ENCODE measurements at regions not wholly inside any gene's neighbourhood (a gene's known extent, or its start where the extent isn't known, plus 50 kb on each side); places are given as distances from the start of the nearest gene placed in this dataset.
A peak's percentile ranks its signal among the peaks of the same experiment; 100 is the strongest.

DNA sequence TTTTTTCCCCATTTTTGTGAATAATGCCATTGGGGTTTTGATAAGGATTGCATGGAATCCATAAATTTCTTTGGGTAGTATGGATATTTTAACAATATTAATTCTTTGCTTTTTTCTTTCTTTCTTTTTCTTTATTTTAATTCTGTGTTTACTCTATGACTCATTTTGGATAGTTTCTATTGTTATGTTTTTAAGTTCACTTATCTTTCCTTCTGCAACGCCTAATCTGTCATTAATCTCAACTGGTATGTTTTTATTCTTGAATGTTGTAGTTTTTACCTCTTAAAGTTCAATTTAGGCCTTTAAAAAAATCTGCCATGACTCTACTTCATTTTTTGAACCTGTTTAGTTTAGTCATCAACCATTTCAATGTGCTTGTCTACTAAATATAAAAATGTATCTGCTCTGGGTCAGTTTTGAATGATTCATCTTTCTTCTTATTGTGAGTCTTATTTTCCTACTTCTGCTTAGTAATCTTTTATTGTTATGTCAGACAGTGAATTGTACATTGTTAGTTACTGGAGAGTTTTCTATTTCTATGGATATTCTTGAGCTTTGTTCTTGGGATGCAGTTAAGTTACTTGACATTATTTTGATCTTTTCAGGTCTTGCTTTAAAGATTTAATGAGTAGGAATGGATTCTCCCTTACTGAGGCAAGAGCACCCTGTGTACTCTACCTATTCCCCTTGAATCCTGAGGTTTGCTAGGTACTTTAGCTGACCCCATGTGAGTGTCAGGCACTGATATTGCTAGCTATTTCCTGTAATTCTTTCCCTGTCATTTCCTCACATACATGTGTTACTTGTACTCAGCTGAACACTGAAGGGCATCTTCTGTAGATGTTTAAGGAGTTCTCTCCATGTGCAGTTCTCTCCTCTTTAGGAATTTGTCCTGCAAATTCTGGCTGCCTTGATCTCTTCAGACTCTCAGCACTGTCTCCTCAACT is 104.2 kb downstream of the TFAP2B start:
- Histone ChIP-seq H3K4me3 (ENCODE audit: low read length) (no peak overlapping the region), H3K4me1 (ENCODE audit: control insufficient read depth in 2 of 2, insufficient read depth in 2 of 2, low read length in 2 of 2) (no peaks in the 10 kb centered on the region), H3K9me3 (ENCODE audit: control insufficient read depth in 2 of 3, low read length in 3 of 3) (no peaks in the 10 kb centered on the region), H3K36me3 (ENCODE audit: control insufficient read depth in 2 of 3, insufficient read depth in 3 of 3, low read length in 3 of 3) (no peaks in the 10 kb centered on the region), H3K27me3 (ENCODE audit: control insufficient read depth in 2 of 2, insufficient read depth in 2 of 2, low read length in 2 of 2) (no peaks in the 10 kb centered on the region), H3K27ac (ENCODE audit: low read depth, low read length) (no peak overlapping the region)
- ChIA-PET POLR2A (no interaction called here), CTCF (no interaction called here)
- Mint-ChIP-seq H3K27ac (no peak overlapping the region), H3K36me3 (peaks cover 0 to 7% (median 0%) of the 10 kb centered on the region in 5 donors), H3K4me1 (no peaks in the 10 kb centered on the region), H3K27me3 (no peaks in the 10 kb centered on the region), H3K9me3 (peaks cover 3 to 23% (median 10%) of the 10 kb centered on the region in 11 donors), H3K4me3 (no peak overlapping the region)
- intact Hi-C loops (cut with micrococcal nuclease) = no loop called here
- ATAC-seq = no peak
- no peak for DNase-seq

DNA sequence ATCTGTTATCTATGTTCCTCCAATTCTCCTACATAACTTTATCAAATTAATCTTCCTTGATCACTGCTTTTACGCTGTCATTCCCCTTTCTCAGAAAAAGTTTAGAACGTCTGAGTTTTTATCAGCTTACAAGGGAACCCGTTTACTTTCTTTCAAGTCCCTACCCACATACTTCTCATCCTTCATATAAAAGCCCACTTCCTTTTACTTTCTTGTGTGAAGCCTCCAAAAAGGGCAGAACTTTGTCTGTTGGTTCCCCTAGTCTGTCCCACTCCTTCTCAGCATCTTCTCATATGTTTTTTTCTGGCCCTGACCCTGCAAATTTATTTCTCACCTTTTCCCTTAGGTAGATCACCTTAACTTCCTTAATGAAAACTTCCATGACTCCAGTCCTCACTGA is 106.1 kb downstream of the TFAP2B start:
- ChIA-PET POLR2A (no interaction called here), CTCF (no interaction called here)
- Mint-ChIP-seq H3K36me3 (peaks cover 0 to 7% (median 0%) of the 10 kb centered on the region in 5 donors), H3K4me1 (no peaks in the 10 kb centered on the region), H3K27ac (no peak overlapping the region), H3K27me3 (no peaks in the 10 kb centered on the region), H3K9me3 (peaks cover 3 to 17% (median 10%) of the 10 kb centered on the region in 11 donors), H3K4me3 (no peak overlapping the region)
- intact Hi-C loops (cut with micrococcal nuclease) = no loop called here
- ATAC-seq (no peak), DNase-seq (no peak)
- Histone ChIP-seq H3K4me1 (ENCODE audit: control insufficient read depth in 2 of 2, insufficient read depth in 2 of 2, low read length in 2 of 2) (no peaks in the 10 kb centered on the region), H3K4me3 (ENCODE audit: low read length) (no peak overlapping the region), H3K9me3 (ENCODE audit: control insufficient read depth in 2 of 3, low read length in 3 of 3) (no peaks in the 10 kb centered on the region), H3K27me3 (ENCODE audit: control insufficient read depth in 2 of 2, insufficient read depth in 2 of 2, low read length in 2 of 2) (no peaks in the 10 kb centered on the region), H3K27ac (ENCODE audit: low read depth, low read length) (no peak overlapping the region), H3K36me3 (ENCODE audit: control insufficient read depth in 2 of 3, insufficient read depth in 3 of 3, low read length in 3 of 3) (no peaks in the 10 kb centered on the region)

DNA sequence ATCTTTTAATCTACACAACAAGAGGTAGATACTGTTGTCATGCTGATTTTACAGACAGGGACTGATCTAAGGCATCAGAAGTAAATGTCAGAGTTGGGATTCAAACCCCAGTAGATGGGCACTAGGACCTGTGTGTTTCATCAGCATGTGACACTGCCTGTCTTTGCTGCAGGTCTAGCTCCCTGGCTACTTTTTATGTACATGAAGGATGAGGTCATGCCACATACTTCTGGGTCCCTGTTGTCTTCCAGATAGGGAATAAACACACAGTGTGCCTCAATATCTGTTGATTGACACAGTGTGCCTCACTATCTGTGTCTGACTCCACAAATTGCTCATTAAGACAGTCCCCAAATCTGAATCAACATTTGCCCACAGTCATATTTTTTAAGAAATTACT is 106.9 kb downstream of the TFAP2B start:
- no peak overlapping the region for H3K4me3 ChIP-seq (ENCODE audit: low read length)
- ATAC-seq (no peak), DNase-seq (no peak)
- H3K27ac ChIP-seq (ENCODE audit: low read depth, low read length) = no peak overlapping the region
- H3K27me3 ChIP-seq (ENCODE audit: control insufficient read depth in 2 of 2, insufficient read depth in 2 of 2, low read length in 2 of 2) = no peaks in the 10 kb centered on the region
- no peaks in the 10 kb centered on the region for H3K9me3 ChIP-seq (ENCODE audit: control insufficient read depth in 2 of 3, low read length in 3 of 3)
- H3K36me3 Mint-ChIP-seq = peaks cover 0 to 7% (median 0%) of the 10 kb centered on the region in 5 donors
- no peaks in the 10 kb centered on the region for H3K36me3 ChIP-seq (ENCODE audit: control insufficient read depth in 2 of 3, insufficient read depth in 3 of 3, low read length in 3 of 3)
- no peaks in the 10 kb centered on the region for H3K4me1 ChIP-seq (ENCODE audit: control insufficient read depth in 2 of 2, insufficient read depth in 2 of 2, low read length in 2 of 2)
- no peaks in the 10 kb centered on the region for H3K4me1 Mint-ChIP-seq
- ChIA-PET POLR2A (no interaction called here), CTCF (no interaction called here)
- H3K4me3 Mint-ChIP-seq = no peak overlapping the region
- H3K27ac Mint-ChIP-seq = no peak overlapping the region
- H3K9me3 Mint-ChIP-seq = peaks cover 3 to 14% (median 10%) of the 10 kb centered on the region in 11 donors
- intact Hi-C loops (cut with micrococcal nuclease) = no loop called here
- no peaks in the 10 kb centered on the region for H3K27me3 Mint-ChIP-seq

DNA sequence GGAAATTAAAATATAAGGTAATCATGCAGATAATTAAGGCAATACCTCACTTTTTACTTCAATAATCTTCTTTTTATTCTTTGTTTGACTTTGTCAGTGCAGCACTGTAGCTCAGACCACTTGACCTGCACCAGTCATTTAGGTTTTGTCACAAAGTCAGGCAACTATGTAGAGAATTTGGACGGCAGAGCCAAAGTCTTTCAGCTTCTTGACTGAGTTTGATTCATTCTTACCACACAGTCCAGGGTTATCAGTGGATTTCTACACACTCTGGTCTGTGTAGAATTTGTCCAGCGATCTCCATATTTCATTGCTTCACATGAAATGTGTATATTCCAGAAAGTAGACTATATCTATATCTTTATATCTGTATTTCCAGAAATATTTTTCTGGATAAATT is 107.3 kb downstream of the TFAP2B start:
- CTCF ChIA-PET = no interaction called here
- Histone ChIP-seq H3K27ac (ENCODE audit: low read depth, low read length) (no peak overlapping the region), H3K9me3 (ENCODE audit: control insufficient read depth in 2 of 3, low read length in 3 of 3) (no peaks in the 10 kb centered on the region), H3K36me3 (ENCODE audit: control insufficient read depth in 2 of 3, insufficient read depth in 3 of 3, low read length in 3 of 3) (no peaks in the 10 kb centered on the region), H3K4me3 (ENCODE audit: low read length) (no peak overlapping the region), H3K4me1 (ENCODE audit: control insufficient read depth in 2 of 2, insufficient read depth in 2 of 2, low read length in 2 of 2) (no peaks in the 10 kb centered on the region), H3K27me3 (ENCODE audit: control insufficient read depth in 2 of 2, insufficient read depth in 2 of 2, low read length in 2 of 2) (no peaks in the 10 kb centered on the region)
- Mint-ChIP-seq H3K36me3 (peaks cover 0 to 7% (median 0%) of the 10 kb centered on the region in 5 donors), H3K27me3 (no peaks in the 10 kb centered on the region), H3K9me3 (peaks cover 3 to 14% (median 10%) of the 10 kb centered on the region in 11 donors), H3K27ac (peak overlapping the region in 1 of 9 donors; percentile 19), H3K4me3 (no peak overlapping the region), H3K4me1 (no peaks in the 10 kb centered on the region)
- ATAC-seq = no peak
- no peak for DNase-seq
- POLR2A ChIA-PET = no interaction called here
- intact Hi-C loops (cut with micrococcal nuclease) = no loop called here

DNA sequence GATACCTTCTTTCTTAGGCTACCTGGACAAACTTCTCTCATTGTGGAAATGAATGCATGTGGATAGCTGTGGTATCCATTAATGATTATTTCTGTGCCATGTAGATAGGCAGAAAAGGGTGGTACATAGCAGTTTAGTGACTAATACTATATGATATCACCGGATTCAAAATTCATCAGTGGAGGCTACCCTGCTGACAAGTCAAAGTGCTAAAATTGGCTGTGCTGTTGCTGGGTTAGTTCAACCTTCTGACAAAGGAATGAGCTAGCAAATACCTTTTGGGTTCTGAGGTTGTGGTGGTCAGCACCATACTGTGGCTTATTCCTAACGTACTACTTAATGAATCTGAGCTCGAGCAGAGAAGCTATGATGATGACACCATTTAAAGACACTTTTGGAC is 109.1 kb downstream of the TFAP2B start:
- POLR2A ChIA-PET = no interaction called here
- no peak overlapping the region for H3K27ac Mint-ChIP-seq
- ATAC-seq (no peak), DNase-seq (no peak)
- peaks cover 0 to 10% (median 4%) of the 10 kb centered on the region in 11 donors for H3K9me3 Mint-ChIP-seq
- intact Hi-C loops (cut with micrococcal nuclease) = no loop called here
- no peaks in the 10 kb centered on the region for H3K27me3 Mint-ChIP-seq
- Histone ChIP-seq H3K9me3 (ENCODE audit: control insufficient read depth in 2 of 3, low read length in 3 of 3) (no peaks in the 10 kb centered on the region), H3K4me3 (ENCODE audit: low read length) (no peak overlapping the region), H3K4me1 (ENCODE audit: control insufficient read depth in 2 of 2, insufficient read depth in 2 of 2, low read length in 2 of 2) (no peaks in the 10 kb centered on the region), H3K27ac (ENCODE audit: low read depth, low read length) (no peak overlapping the region), H3K27me3 (ENCODE audit: control insufficient read depth in 2 of 2, insufficient read depth in 2 of 2, low read length in 2 of 2) (no peaks in the 10 kb centered on the region), H3K36me3 (ENCODE audit: control insufficient read depth in 2 of 3, insufficient read depth in 3 of 3, low read length in 3 of 3) (no peaks in the 10 kb centered on the region)
- CTCF ChIA-PET = no interaction called here
- H3K36me3 Mint-ChIP-seq = peaks cover 0 to 5% (median 0%) of the 10 kb centered on the region in 5 donors
- H3K4me3 Mint-ChIP-seq = no peak overlapping the region
- no peaks in the 10 kb centered on the region for H3K4me1 Mint-ChIP-seq

DNA sequence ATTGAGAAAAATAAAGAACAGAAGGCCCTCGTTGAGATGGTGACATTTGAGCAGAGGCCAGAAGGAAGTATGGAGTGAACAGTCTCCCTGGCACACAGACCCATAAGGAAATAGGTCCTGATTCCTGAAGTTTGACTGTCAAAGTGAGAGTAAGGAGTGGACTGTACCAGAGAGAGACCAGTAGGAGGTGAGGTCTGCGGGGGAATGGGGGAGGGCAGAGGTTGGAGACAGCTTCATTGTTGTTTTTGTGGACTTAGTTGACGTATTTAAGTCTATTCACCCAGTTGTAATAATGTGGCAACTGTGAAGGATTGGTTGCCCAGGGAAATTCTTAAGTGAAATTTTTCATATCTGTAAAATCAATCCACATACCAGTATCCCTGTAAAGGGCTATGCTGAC is 110.7 kb downstream of the TFAP2B start:
- H3K4me3 Mint-ChIP-seq = no peak overlapping the region
- Histone ChIP-seq H3K27ac (ENCODE audit: low read depth, low read length) (no peak overlapping the region), H3K27me3 (ENCODE audit: control insufficient read depth in 2 of 2, insufficient read depth in 2 of 2, low read length in 2 of 2) (no peaks in the 10 kb centered on the region), H3K36me3 (ENCODE audit: control insufficient read depth in 2 of 3, insufficient read depth in 3 of 3, low read length in 3 of 3) (no peaks in the 10 kb centered on the region), H3K9me3 (ENCODE audit: control insufficient read depth in 2 of 3, low read length in 3 of 3) (no peaks in the 10 kb centered on the region), H3K4me1 (ENCODE audit: control insufficient read depth in 2 of 2, insufficient read depth in 2 of 2, low read length in 2 of 2) (no peaks in the 10 kb centered on the region), H3K4me3 (ENCODE audit: low read length) (no peak overlapping the region)
- H3K9me3 Mint-ChIP-seq = peaks cover 0 to 7% (median 0%) of the 10 kb centered on the region in 11 donors
- intact Hi-C loops (cut with micrococcal nuclease) = no loop called here
- H3K36me3 Mint-ChIP-seq = no peaks in the 10 kb centered on the region
- no peaks in the 10 kb centered on the region for H3K4me1 Mint-ChIP-seq
- ATAC-seq (no peak), DNase-seq (no peak)
- no peaks in the 10 kb centered on the region for H3K27me3 Mint-ChIP-seq
- H3K27ac Mint-ChIP-seq = no peak overlapping the region
- POLR2A ChIA-PET = no interaction called here
- CTCF ChIA-PET = no interaction called here

DNA sequence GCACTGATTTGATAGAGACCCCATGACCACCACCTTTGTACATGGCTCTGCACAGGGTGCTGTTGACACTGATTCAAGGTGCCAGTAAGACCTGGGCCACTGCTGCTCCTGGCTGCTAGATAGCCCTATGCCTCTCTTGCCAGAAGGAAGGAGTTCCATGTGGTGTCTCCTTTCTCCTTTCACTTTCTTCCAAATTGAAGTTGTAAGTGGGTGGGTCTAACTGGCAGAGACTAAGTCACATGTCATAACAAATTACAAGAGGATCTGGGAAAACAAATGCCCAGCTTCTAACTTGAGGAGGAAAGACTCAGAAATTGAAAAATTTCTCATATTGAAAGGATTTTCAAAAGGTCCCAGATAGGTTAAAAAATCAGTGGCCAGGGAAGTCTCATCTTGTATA is 116.8 kb downstream of the TFAP2B start:
- no peak overlapping the region for H3K27ac ChIP-seq (ENCODE audit: low read depth, low read length)
- no peaks in the 10 kb centered on the region for H3K4me1 Mint-ChIP-seq
- ChIA-PET CTCF (no interaction called here), POLR2A (no interaction called here)
- no peaks in the 10 kb centered on the region for H3K36me3 ChIP-seq (ENCODE audit: control insufficient read depth in 2 of 3, insufficient read depth in 3 of 3, low read length in 3 of 3)
- H3K9me3 Mint-ChIP-seq = peaks cover 0 to 18% (median 2%) of the 10 kb centered on the region in 11 donors
- no peak overlapping the region for H3K4me3 ChIP-seq (ENCODE audit: low read length)
- no peaks in the 10 kb centered on the region for H3K36me3 Mint-ChIP-seq
- ATAC-seq (no peak), DNase-seq (no peak)
- no peaks in the 10 kb centered on the region for H3K4me1 ChIP-seq (ENCODE audit: control insufficient read depth in 2 of 2, insufficient read depth in 2 of 2, low read length in 2 of 2)
- H3K4me3 Mint-ChIP-seq = no peak overlapping the region
- no peaks in the 10 kb centered on the region for H3K27me3 ChIP-seq (ENCODE audit: control insufficient read depth in 2 of 2, insufficient read depth in 2 of 2, low read length in 2 of 2)
- no peaks in the 10 kb centered on the region for H3K9me3 ChIP-seq (ENCODE audit: control insufficient read depth in 2 of 3, low read length in 3 of 3)
- no peaks in the 10 kb centered on the region for H3K27me3 Mint-ChIP-seq
- intact Hi-C loops (cut with micrococcal nuclease) = no loop called here
- H3K27ac Mint-ChIP-seq = no peak overlapping the region

Measured in naive thymus-derived CD4-positive, alpha-beta T cell (primary cell).